Fibroblast of mammary gland (primary cell): ENCODE measurements at regions not wholly inside any gene's neighbourhood (a gene's known extent, or its start where the extent isn't known, plus 50 kb on each side); places are given as distances from the start of the nearest gene placed in this dataset.

ENCODE experiments used
- DNase-seq: peaks from one replicate; pipeline ENCODE4 v3.0.0-alpha.2; 2010; ENCODE audit warnings: low read depth
- H3K4me3 ChIP-seq: 2 replicates; pipeline ENCODE4 v1.5.1; 2011; ENCODE audit warnings: low read depth, mild to moderate bottlenecking, low read length, moderate library complexity; ENCODE audit not compliant: control insufficient read depth
- CTCF ChIP-seq: conservative IDR thresholded peaks from 2 replicates; pipeline ENCODE4 v1.5.1; 2011; ENCODE audit warnings: low read depth, low read length, inconsistent platforms; ENCODE audit not compliant: control insufficient read depth, insufficient read depth

GRCh38 chr5:12294151-12294550 lies 389.9 kb upstream of the CTNND2 start:
- no peak overlapping the region for H3K4me3 ChIP-seq
- DNase-seq: no peak
- TF ChIP-seq CTCF: no peak

GRCh38 chr5:12292610-12293204 lies 388.5 kb upstream of the CTNND2 start:
- DNase-seq: peak; percentile 3
- TF ChIP-seq CTCF: peak; percentile 7
- no peak overlapping the region for H3K4me3 ChIP-seq

- H3K4me3 ChIP-seq: no peak overlapping the region
- no peak for DNase-seq
- TF ChIP-seq CTCF: no peak
Observed at GRCh38 chr5:12284604-12285003, 380.4 kb upstream of the CTNND2 start.

- no peak for DNase-seq
- TF ChIP-seq CTCF: no peak
- no peak overlapping the region for H3K4me3 ChIP-seq
Observed at GRCh38 chr5:12277504-12278192, 373.4 kb upstream of the CTNND2 start.

- no peak for TF ChIP-seq CTCF
- DNase-seq: no peak
- no peak overlapping the region for H3K4me3 ChIP-seq
Observed at GRCh38 chr5:12274236-12274635, 370.0 kb upstream of the CTNND2 start.

GRCh38 chr5:12272389-12272788 lies 368.1 kb upstream of the CTNND2 start:
- H3K4me3 ChIP-seq: no peak overlapping the region
- no peak for TF ChIP-seq CTCF
- no peak for DNase-seq

- no peak for DNase-seq
- H3K4me3 ChIP-seq: no peak overlapping the region
- TF ChIP-seq CTCF: no peak
Observed at GRCh38 chr5:12270914-12271313, 366.7 kb upstream of the CTNND2 start.
